ENCODE measurements at regions not wholly inside any gene's neighbourhood (a gene's known extent, or its start where the extent isn't known, plus 50 kb on each side); places are given as distances from the start of the nearest gene placed in this dataset.
"Not testable (repeated sequence)": the region's sequence is repeated elsewhere in the genome, so short reads cannot be mapped to it uniquely, and the experiment has no call there.

- not testable (repeated sequence) for FAIRE-seq
Observed at GRCh38 chr21:8987896-8988295, 1533.5 kb upstream of the TPTE start.

GRCh38 chr21:8988696-8989095, 1532.7 kb upstream of the TPTE start:
- FAIRE-seq (no peak), DNase-seq (ENCODE audit: extremely low spot score, insufficient read length, low read depth) (no peak)

More at GRCh38 chr21:8987896-8988295, 1533.5 kb upstream of the TPTE start:
- not testable (repeated sequence) for DNase-seq (ENCODE audit: extremely low spot score, insufficient read length, low read depth)

- DNase-seq (ENCODE audit: extremely low spot score, insufficient read length, low read depth) (no peak), FAIRE-seq (no peak)
Observed at GRCh38 chr21:8989261-8989711, 1532.1 kb upstream of the TPTE start.

- no peak for FAIRE-seq
- DNase-seq (ENCODE audit: extremely low spot score, insufficient read length, low read depth) = no peak
Observed at GRCh38 chr21:8989721-8990325, 1531.6 kb upstream of the TPTE start.

GRCh38 chr21:8990326-8991087, 1530.9 kb upstream of the TPTE start:
- DNase-seq (ENCODE audit: extremely low spot score, insufficient read length, low read depth) (no peak), FAIRE-seq (no peak)

GRCh38 chr21:8991088-8991907, 1530.1 kb upstream of the TPTE start:
- no peak for DNase-seq (ENCODE audit: extremely low spot score, insufficient read length, low read depth)
- FAIRE-seq = no peak

GRCh38 chr21:8991968-8992621, 1529.3 kb upstream of the TPTE start:
- DNase-seq (ENCODE audit: extremely low spot score, insufficient read length, low read depth) (no peak), FAIRE-seq (no peak)

GRCh38 chr21:8992731-8993174, 1528.6 kb upstream of the TPTE start:
- no peak for FAIRE-seq
- no peak for DNase-seq (ENCODE audit: extremely low spot score, insufficient read length, low read depth)

- FAIRE-seq (no peak), DNase-seq (ENCODE audit: extremely low spot score, insufficient read length, low read depth) (no peak)
Observed at GRCh38 chr21:8993284-8993942, 1528.0 kb upstream of the TPTE start.

GRCh38 chr21:8993943-8994639, 1527.3 kb upstream of the TPTE start:
- DNase-seq (ENCODE audit: extremely low spot score, insufficient read length, low read depth) (no peak), FAIRE-seq (no peak)

- no peak for DNase-seq (ENCODE audit: extremely low spot score, insufficient read length, low read depth)
- peak; percentile 54 for FAIRE-seq
Observed at GRCh38 chr21:8994640-8995511, 1526.5 kb upstream of the TPTE start.

GRCh38 chr21:8996487-8996968, 1524.9 kb upstream of the TPTE start:
- not testable (repeated sequence) for DNase-seq (ENCODE audit: extremely low spot score, insufficient read length, low read depth); FAIRE-seq

- no peak for FAIRE-seq
Observed at GRCh38 chr21:8997011-8997440, 1524.4 kb upstream of the TPTE start.

GRCh38 chr21:8997443-8998390, 1523.7 kb upstream of the TPTE start:
- FAIRE-seq = not testable (repeated sequence)

More at GRCh38 chr21:8997011-8997440, 1524.4 kb upstream of the TPTE start:
- no peak for DNase-seq (ENCODE audit: extremely low spot score, insufficient read length, low read depth)

GRCh38 chr21:8998480-8998879, 1522.9 kb upstream of the TPTE start:
- DNase-seq (ENCODE audit: extremely low spot score, insufficient read length, low read depth); FAIRE-seq: not testable (repeated sequence)

More at GRCh38 chr21:8997443-8998390, 1523.7 kb upstream of the TPTE start:
- not testable (repeated sequence) for DNase-seq (ENCODE audit: extremely low spot score, insufficient read length, low read depth)

GRCh38 chr21:8998946-8999681, 1522.3 kb upstream of the TPTE start:
- FAIRE-seq (no peak), DNase-seq (ENCODE audit: extremely low spot score, insufficient read length, low read depth) (no peak)

Data from GM18507 (cell line).